ENCODE measurements at regions not wholly inside any gene's neighbourhood (a gene's known extent, or its start where the extent isn't known, plus 50 kb on each side); places are given as distances from the start of the nearest gene placed in this dataset.

GRCh38 chr11:96785073-96785472, 395.3 kb downstream of the JRKL start:
- no peak for TF ChIP-seq CTCF (IDR thresholded peaks at IDR 0.05)
- TF ChIP-seq POLR2A (IDR thresholded peaks at IDR 0.05; ENCODE audit: low read length): no peak

Data from A549 (cell line).